K562 (cell line): ENCODE measurements at regions not wholly inside any gene's neighbourhood (a gene's known extent, or its start where the extent isn't known, plus 50 kb on each side); places are given as distances from the start of the nearest gene placed in this dataset.

Experiments
- ATAC-seq: fragments of 200-7000 bp; cut with Tn5 transposase; 3 replicates; pipeline ENCODE4 v1.9.1; 2020; ENCODE audit warnings: moderate library complexity
- BruUV-seq: library from RNA; stranded (reverse); fragments of 400-500 nt; replicated peaks from 2 replicates; lab custom pipeline; 2021; lab: Mats Ljungman, UMichigan
- CTCF ChIA-PET: fragments of 300-600 bp; formaldehyde crosslinking; extraction: SDS; loops from one replicate; lab custom pipeline; 2021; ENCODE audit warnings: low intra/inter-chr PET ratio; lab: Yijun Ruan, JAX
- POLR2A ChIA-PET: fragments of 300-600, 350-650 bp; sonication (Branson Sonifier 250); formaldehyde crosslinking; extraction: SDS; loops from one replicate; lab custom pipeline; 2021; ENCODE audit warnings: antibody characterized with exemption, inconsistent platforms; lab: Yijun Ruan, JAX
- DNase-seq, 4 experiments: peaks; one replicate each; pipeline versions ENCODE4 v3.0.0 to v3.0.0-alpha.2; 2011 to 2018; ENCODE audit warnings: low spot score in 3 of 4, mixed read lengths in 3 of 4; ENCODE audit errors: extremely low read depth in 1 of 4
- FAIRE-seq: peaks from 2 replicates; lab custom pipeline; 2011; peaks lifted over from hg19 to GRCh38; lab: Jason Lieb, UNC
- H2AFZ ChIP-seq: 2 replicates; pipeline ENCODE4 v1.6.0; 2011; ENCODE audit warnings: low read depth, low read length, control low read depth, inconsistent platforms
- H3K27ac ChIP-seq: fragments of 200-600 bp; 3 replicates; pipeline ENCODE4 v1.8.0; 2011; ENCODE audit warnings: low read depth, mild to moderate bottlenecking, control low read depth, inconsistent platforms, low read length, moderate library complexity, mixed read lengths; ENCODE audit errors: extremely low read depth
- H3K27me3 ChIP-seq, 2 experiments: fragments of 300-600 bp in 1 of 2; 2 replicates in 1 of 2; 3 replicates in 1 of 2; pipeline versions ENCODE4 v1.6.0 to v1.8.0; 2011; ENCODE audit warnings: inconsistent platforms in 2 of 2, low read length in 2 of 2, mild to moderate bottlenecking in 1 of 2, mixed read lengths in 1 of 2, moderate library complexity in 1 of 2; ENCODE audit not compliant: control insufficient read depth in 2 of 2, insufficient read depth in 2 of 2
- H3K36me3 ChIP-seq: fragments of 300-600 bp; 3 replicates; pipeline ENCODE4 v1.8.0; 2011; ENCODE audit warnings: mild to moderate bottlenecking, low read length, inconsistent platforms; ENCODE audit not compliant: control insufficient read depth, insufficient read depth
- H3K4me1 ChIP-seq, 2 experiments: fragments of 200-600 bp in 1 of 2; replicated peaks in 1 of 2; 2 replicates in 1 of 2; 3 replicates in 1 of 2; pipeline versions ENCODE4 v1.5.1 to v1.8.0; 2011; ENCODE audit warnings: inconsistent platforms in 2 of 2, low read length in 2 of 2, mild to moderate bottlenecking in 1 of 2, mixed read lengths in 1 of 2, moderate library complexity in 1 of 2; ENCODE audit not compliant: control insufficient read depth in 2 of 2, insufficient read depth in 2 of 2
- H3K4me2 ChIP-seq: 2 replicates; pipeline ENCODE4 v1.6.1; 2011; ENCODE audit warnings: low read length, control low read depth, inconsistent platforms, mixed read lengths; ENCODE audit not compliant: insufficient read depth
- H3K4me3 ChIP-seq: fragments of 200-600 bp; sonication (generic), shearing (Covaris generic); 2 replicates; pipeline ENCODE4 v1.5.1; 2016; ENCODE audit warnings: control low read depth, inconsistent platforms
- H3K79me2 ChIP-seq: fragments of 200-600 bp; 3 replicates; pipeline ENCODE4 v1.8.0; 2011; ENCODE audit warnings: low read length, inconsistent platforms; ENCODE audit not compliant: control insufficient read depth, insufficient read depth
- H3K9ac ChIP-seq, 2 experiments: 2 replicates each; pipeline versions ENCODE4 v1.6.0 to v1.6.1; 2011; ENCODE audit warnings: low read depth in 2 of 2, low read length in 2 of 2, control low read depth in 1 of 2, inconsistent platforms in 1 of 2, mild to moderate bottlenecking in 1 of 2, mixed read lengths in 1 of 2; ENCODE audit not compliant: insufficient read depth in 1 of 2
- H3K9me1 ChIP-seq: one replicate; pipeline ENCODE4 v1.6.0; 2011; ENCODE audit warnings: inconsistent platforms, mild to moderate bottlenecking, low read length, moderate library complexity; ENCODE audit not compliant: control insufficient read depth, insufficient read depth
- H3K9me3 ChIP-seq: replicated peaks from 2 replicates; pipeline ENCODE4 v1.5.1; 2011; ENCODE audit warnings: low read depth, low read length, inconsistent platforms; ENCODE audit not compliant: control insufficient read depth, insufficient read depth
- H4K20me1 ChIP-seq: replicated peaks from 2 replicates; pipeline ENCODE4 v1.6.1; 2011; ENCODE audit warnings: low read length, inconsistent platforms, mixed read lengths; ENCODE audit not compliant: control insufficient read depth, insufficient read depth
- ARID1B ChIP-seq: fragments of 450-650 bp; IDR thresholded peaks from 2 replicates; pipeline ENCODE4 v1.6.1; 2016; ENCODE audit warnings: antibody characterized with exemption, mild to moderate bottlenecking, inconsistent platforms
- FOXK1 ChIP-seq: sonication (generic); formaldehyde crosslinking; IDR thresholded peaks from 2 replicates; pipeline ENCODE4 v1.8.0; 2022; ENCODE audit warnings: missing genetic modification reagents, mild to moderate bottlenecking, borderline replicate concordance
- GTF2F1 ChIP-seq: IDR thresholded peaks from 2 replicates; pipeline ENCODE4 v1.6.1; 2011; ENCODE audit warnings: low read depth, low read length, improper control_type of control experiment
- LEF1 ChIP-seq: fragments of 450-650 bp; IDR thresholded peaks from 2 replicates; pipeline ENCODE4 v1.6.1; 2016; ENCODE audit warnings: mild to moderate bottlenecking
- MAFF ChIP-seq: IDR thresholded peaks from 2 replicates; pipeline ENCODE4 v1.6.1; 2012; ENCODE audit warnings: low read length, improper control_type of control experiment
- SMARCE1 ChIP-seq: fragments of 450-650 bp; IDR thresholded peaks from 2 replicates; pipeline ENCODE4 v1.7.1; 2016; ENCODE audit warnings: mild to moderate bottlenecking
- ZNF23 ChIP-seq: fragments of 250-450 bp; sonication (Bioruptor Pico); IDR thresholded peaks from 2 replicates; pipeline ENCODE4 v1.4.0; 2020; ENCODE audit warnings: mild to moderate bottlenecking
- ZNF316 ChIP-seq: fragments of 450-650 bp; IDR thresholded peaks from 2 replicates; pipeline ENCODE4 v1.6.1; 2016
- WGBS: fragments of 100-300 bp; shearing (Covaris generic); methylation state at CpG from one replicate; pipeline ENCODE4 v1.1.6; 2016; ENCODE audit warnings: low coverage, mixed read lengths; ENCODE audit not compliant: insufficient coverage; ENCODE audit errors: missing lambda C conversion rate; 5-methylcytosine and 5-hydroxymethylcytosine counted together
- in situ Hi-C: fragments of 300-500 bp; cut with MboI; formaldehyde crosslinking; loops from 4 replicates; pipeline ENCODE4 v1.15.0; 2018; ENCODE audit warnings: inconsistent platforms, mixed read lengths
- intact Hi-C: fragments of 100-400 bp; cut with micrococcal nuclease; formaldehyde crosslinking; loops from 2 replicates; pipeline ENCODE4 v1.14.2; 2022
- TF ChIP-seq, protein P1 (sequence below): fragments of 250-450 bp; sonication (Bioruptor Pico); IDR thresholded peaks from 2 replicates; pipeline ENCODE4 v1.8.0; 2021; ENCODE audit warnings: moderate library complexity, mild to moderate bottlenecking, inconsistent platforms
- TF ChIP-seq, protein P2 (sequence below): fragments of 250-450 bp; sonication (Bioruptor Pico); IDR thresholded peaks from 2 replicates; pipeline ENCODE4 v1.5.0; 2021; ENCODE audit warnings: mild to moderate bottlenecking, borderline replicate concordance
- TF ChIP-seq, protein P3 (sequence below): fragments of 200-800 bp; sonication (Bioruptor generic); IDR thresholded peaks from 2 replicates; pipeline ENCODE4 v1.6.1; 2017; ENCODE audit warnings: missing genetic modification characterization, missing compliant biosample characterization

DNA sequence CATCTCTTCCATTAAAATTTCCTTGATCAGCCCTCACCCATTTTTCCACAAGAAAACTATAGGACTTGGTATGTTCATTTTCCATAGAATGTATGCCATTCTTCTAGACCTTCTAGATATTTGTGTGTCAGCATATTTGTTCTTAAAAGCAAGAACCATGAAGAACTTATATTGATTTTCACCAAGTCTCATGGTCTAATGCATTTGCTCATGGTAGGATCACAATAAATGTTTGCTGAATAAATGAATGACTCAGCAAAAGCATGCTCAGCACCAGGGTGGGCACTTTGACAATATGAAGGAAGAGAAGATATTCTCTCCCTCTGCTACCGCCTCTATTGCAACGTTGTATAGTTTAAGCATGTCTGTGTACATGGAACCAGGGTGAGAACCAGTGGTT, 805.5 kb upstream of the SLC35B3 start (continued):
- TF ChIP-seq, protein P1, sequence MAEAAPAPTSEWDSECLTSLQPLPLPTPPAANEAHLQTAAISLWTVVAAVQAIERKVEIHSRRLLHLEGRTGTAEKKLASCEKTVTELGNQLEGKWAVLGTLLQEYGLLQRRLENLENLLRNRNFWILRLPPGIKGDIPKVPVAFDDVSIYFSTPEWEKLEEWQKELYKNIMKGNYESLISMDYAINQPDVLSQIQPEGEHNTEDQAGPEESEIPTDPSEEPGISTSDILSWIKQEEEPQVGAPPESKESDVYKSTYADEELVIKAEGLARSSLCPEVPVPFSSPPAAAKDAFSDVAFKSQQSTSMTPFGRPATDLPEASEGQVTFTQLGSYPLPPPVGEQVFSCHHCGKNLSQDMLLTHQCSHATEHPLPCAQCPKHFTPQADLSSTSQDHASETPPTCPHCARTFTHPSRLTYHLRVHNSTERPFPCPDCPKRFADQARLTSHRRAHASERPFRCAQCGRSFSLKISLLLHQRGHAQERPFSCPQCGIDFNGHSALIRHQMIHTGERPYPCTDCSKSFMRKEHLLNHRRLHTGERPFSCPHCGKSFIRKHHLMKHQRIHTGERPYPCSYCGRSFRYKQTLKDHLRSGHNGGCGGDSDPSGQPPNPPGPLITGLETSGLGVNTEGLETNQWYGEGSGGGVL (CRISPR knock-in tag), result no peak
- TF ChIP-seq MAFF (peak; percentile 36; the same call in 1 of the 2 replicates), ZNF316 (peak; percentile 75)

DNA sequence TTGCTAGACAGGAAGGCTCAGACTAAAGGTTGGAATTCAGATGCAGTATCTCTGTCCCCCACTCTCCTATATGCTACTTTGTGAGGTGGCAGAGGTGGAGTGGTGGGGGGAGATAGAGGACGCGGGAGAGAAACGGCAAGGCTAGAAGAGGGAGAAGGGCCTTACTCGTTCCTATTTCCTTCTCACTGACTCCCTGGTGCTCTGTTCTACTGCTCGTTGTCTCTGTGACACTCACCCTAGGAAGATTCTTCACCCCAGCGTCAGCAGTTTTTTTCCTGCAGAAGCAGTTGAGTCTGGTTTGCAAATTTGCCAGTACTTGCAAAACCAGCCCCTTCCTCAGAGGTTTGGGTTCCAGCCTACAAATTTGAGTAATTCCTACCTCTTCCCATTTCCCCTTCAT, 801.1 kb upstream of the SLC35B3 start:
- H3K4me3 ChIP-seq, result no peak overlapping the region
- DNase-seq (no peak), FAIRE-seq (no peak), ATAC-seq (no peak)
- ChIA-PET CTCF (no interaction called here), POLR2A (no interaction called here)
- no peak overlapping the region for H3K9ac ChIP-seq
- no peaks in the 10 kb centered on the region for H3K4me1 ChIP-seq
- H3K79me2 ChIP-seq, result no peaks in the 10 kb centered on the region
- H3K9me1 ChIP-seq, result no peaks in the 10 kb centered on the region
- H3K36me3 ChIP-seq, result no peaks in the 10 kb centered on the region
- BruUV-seq, result no TSS peak
- no peaks in the 10 kb centered on the region for H3K9me3 ChIP-seq
- no peaks in the 10 kb centered on the region for H4K20me1 ChIP-seq
- no peaks in the 10 kb centered on the region for H3K27me3 ChIP-seq
- H2AFZ ChIP-seq, result no peak overlapping the region
- in situ Hi-C loops (no loop called here), intact Hi-C loops (no loop called here)
- H3K4me2 ChIP-seq, result no peak overlapping the region
- WGBS, result 4% methylated on average over 6 of the region's 6 CpGs
- H3K27ac ChIP-seq, result no peak overlapping the region
- TF ChIP-seq LEF1, result no peak
- TF ChIP-seq ARID1B, result no peak
- TF ChIP-seq, protein P2, sequence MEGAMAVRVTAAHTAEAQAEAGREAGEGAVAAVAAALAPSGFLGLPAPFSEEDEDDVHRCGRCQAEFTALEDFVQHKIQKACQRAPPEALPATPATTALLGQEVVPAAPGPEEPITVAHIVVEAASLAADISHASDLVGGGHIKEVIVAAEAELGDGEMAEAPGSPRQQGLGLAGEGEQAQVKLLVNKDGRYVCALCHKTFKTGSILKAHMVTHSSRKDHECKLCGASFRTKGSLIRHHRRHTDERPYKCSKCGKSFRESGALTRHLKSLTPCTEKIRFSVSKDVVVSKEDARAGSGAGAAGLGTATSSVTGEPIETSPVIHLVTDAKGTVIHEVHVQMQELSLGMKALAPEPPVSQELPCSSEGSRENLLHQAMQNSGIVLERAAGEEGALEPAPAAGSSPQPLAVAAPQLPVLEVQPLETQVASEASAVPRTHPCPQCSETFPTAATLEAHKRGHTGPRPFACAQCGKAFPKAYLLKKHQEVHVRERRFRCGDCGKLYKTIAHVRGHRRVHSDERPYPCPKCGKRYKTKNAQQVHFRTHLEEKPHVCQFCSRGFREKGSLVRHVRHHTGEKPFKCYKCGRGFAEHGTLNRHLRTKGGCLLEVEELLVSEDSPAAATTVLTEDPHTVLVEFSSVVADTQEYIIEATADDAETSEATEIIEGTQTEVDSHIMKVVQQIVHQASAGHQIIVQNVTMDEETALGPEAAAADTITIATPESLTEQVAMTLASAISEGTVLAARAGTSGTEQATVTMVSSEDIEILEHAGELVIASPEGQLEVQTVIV, result no peak
- TF ChIP-seq, protein P3, sequence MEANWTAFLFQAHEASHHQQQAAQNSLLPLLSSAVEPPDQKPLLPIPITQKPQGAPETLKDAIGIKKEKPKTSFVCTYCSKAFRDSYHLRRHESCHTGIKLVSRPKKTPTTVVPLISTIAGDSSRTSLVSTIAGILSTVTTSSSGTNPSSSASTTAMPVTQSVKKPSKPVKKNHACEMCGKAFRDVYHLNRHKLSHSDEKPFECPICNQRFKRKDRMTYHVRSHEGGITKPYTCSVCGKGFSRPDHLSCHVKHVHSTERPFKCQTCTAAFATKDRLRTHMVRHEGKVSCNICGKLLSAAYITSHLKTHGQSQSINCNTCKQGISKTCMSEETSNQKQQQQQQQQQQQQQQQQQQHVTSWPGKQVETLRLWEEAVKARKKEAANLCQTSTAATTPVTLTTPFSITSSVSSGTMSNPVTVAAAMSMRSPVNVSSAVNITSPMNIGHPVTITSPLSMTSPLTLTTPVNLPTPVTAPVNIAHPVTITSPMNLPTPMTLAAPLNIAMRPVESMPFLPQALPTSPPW (CRISPR knock-in tag), result no peak
- no peak for TF ChIP-seq ZNF23 (CRISPR knock-in tag)
- TF ChIP-seq FOXK1 (CRISPR knock-in tag), result no peak
- TF ChIP-seq SMARCE1, result no peak
- TF ChIP-seq GTF2F1, result no peak
